ENCODE measurements at regions not wholly inside any gene's neighbourhood (a gene's known extent, or its start where the extent isn't known, plus 50 kb on each side); places are given as distances from the start of the nearest gene placed in this dataset.

DNA sequence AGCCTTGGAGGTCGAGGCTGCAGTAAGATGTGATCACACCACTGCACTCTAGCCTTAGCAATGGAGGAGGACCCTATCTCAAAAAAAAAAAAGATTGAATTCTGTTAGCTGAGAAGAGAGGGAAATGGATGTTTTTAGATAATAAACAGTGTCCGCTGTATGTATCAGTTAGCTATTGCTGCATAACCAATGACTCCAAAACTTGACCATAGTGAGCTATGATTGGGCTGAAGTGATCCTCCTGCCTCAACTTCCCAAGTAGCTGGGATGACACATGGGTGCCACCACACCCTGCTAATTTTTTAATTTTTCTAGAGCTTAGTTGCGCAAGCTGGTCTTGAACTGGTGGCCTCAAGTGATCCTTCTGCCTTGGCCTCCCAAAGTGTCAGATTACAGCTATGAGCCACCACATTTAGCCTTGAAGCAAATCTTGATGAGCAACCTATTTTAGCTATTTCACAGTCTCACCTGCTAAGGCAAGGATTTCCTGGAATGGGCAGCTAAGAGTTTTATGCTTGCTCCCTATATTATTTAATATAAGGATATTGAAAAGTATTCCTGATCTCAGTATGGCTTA lies 68.3 kb upstream of the ATF7IP2 start:
- Histone ChIP-seq H3K27ac (ENCODE audit: insufficient read depth, low read depth, low read length) (no peak overlapping the region), H3K4me1 (ENCODE audit: control insufficient read depth, extremely low read depth, insufficient read depth, low read length) (no peaks in the 10 kb centered on the region), H4K20me1 (replicated peaks; ENCODE audit: control insufficient read depth, extremely low read depth, insufficient read depth, low read length) (no peaks in the 10 kb centered on the region), H3K79me2 (ENCODE audit: control insufficient read depth, insufficient read depth, low read length) (no peaks in the 10 kb centered on the region), H2AFZ (ENCODE audit: low read depth, low read length) (no peak overlapping the region), H3K36me3 (ENCODE audit: control insufficient read depth in 2 of 2, extremely low read depth in 1 of 2, insufficient read depth in 2 of 2, low read length in 2 of 2) (no peaks in the 10 kb centered on the region), H3K9me1 (replicated peaks; ENCODE audit: control insufficient read depth, extremely low read depth, insufficient read depth, low read length) (no peaks in the 10 kb centered on the region), H3K27me3 (ENCODE audit: control insufficient read depth in 2 of 2, insufficient read depth in 2 of 2, low read length in 2 of 2) (no peaks in the 10 kb centered on the region), H3K9me3 (replicated peaks; ENCODE audit: control insufficient read depth, insufficient read depth, low read length) (no peaks in the 10 kb centered on the region), H3K9ac (replicated peaks; ENCODE audit: extremely low read depth, insufficient read depth, low read length) (no peak overlapping the region), H3K4me3 (replicated peaks in 1 of 3; ENCODE audit: insufficient read depth in 1 of 3, low read depth in 1 of 3, low read length in 3 of 3) (no peak overlapping the region), H3K4me2 (ENCODE audit: insufficient read depth, low read length) (no peak overlapping the region)
- dilution Hi-C loops (cut with MboI; ENCODE audit: extremely low pct_ligation_motif_present, low sequenced_read_pairs) (no loop called here), intact Hi-C loops (cut with micrococcal nuclease) (no loop called here)
- FAIRE-seq (no peak), DNase-seq (ENCODE audit: low read depth, low spot score) (no peak)
- no peak for TF ChIP-seq EZH2 (IDR thresholded peaks at IDR 0.05; ENCODE audit: borderline replicate concordance, low read depth, low read length, severe bottlenecking)
- no peak for TF ChIP-seq MYC (IDR thresholded peaks at IDR 0.05; ENCODE audit: low read depth, low read length)
- TF ChIP-seq FOS (IDR thresholded peaks at IDR 0.05; ENCODE audit: borderline replicate concordance, insufficient read depth, low read length), result no peak
- TF ChIP-seq, protein P1, sequence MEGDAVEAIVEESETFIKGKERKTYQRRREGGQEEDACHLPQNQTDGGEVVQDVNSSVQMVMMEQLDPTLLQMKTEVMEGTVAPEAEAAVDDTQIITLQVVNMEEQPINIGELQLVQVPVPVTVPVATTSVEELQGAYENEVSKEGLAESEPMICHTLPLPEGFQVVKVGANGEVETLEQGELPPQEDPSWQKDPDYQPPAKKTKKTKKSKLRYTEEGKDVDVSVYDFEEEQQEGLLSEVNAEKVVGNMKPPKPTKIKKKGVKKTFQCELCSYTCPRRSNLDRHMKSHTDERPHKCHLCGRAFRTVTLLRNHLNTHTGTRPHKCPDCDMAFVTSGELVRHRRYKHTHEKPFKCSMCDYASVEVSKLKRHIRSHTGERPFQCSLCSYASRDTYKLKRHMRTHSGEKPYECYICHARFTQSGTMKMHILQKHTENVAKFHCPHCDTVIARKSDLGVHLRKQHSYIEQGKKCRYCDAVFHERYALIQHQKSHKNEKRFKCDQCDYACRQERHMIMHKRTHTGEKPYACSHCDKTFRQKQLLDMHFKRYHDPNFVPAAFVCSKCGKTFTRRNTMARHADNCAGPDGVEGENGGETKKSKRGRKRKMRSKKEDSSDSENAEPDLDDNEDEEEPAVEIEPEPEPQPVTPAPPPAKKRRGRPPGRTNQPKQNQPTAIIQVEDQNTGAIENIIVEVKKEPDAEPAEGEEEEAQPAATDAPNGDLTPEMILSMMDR (IDR thresholded peaks at IDR 0.05; ENCODE audit: extremely low read depth in 1 of 2, insufficient read depth in 1 of 2, low read depth in 1 of 2, low read length in 2 of 2), result no peak
- TF ChIP-seq, protein P2, sequence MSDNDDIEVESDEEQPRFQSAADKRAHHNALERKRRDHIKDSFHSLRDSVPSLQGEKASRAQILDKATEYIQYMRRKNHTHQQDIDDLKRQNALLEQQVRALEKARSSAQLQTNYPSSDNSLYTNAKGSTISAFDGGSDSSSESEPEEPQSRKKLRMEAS (IDR thresholded peaks at IDR 0.05; ENCODE audit: insufficient read depth, insufficient read length), result no peak
- no peak for TF ChIP-seq GATA2 (IDR thresholded peaks at IDR 0.05; ENCODE audit: insufficient read depth, insufficient read length, low read depth, low read length)
- TF ChIP-seq JUN (IDR thresholded peaks at IDR 0.05; ENCODE audit: borderline replicate concordance, insufficient read depth, insufficient read length, low read depth), result no peak
- no peak for TF ChIP-seq POLR2A (IDR thresholded peaks at IDR 0.05; ENCODE audit: low read depth, low read length)
- TF ChIP-seq POLR2AphosphoS5 (IDR thresholded peaks at IDR 0.05; ENCODE audit: insufficient read depth, low read depth, low read length), result no peak
- CTCF ChIA-PET, result interaction anchor here (0.6 to 1.4 kb wide), 2 partner anchors 9 to 12 kb away, joined by 3 to 5 read pairs; no protein-coding TSS in a partner anchor
- BruUV-seq (replicated peaks), result no TSS peak
- POLR2A ChIA-PET, result no interaction called here
